Heart left ventricle (tissue), 13 donors: ENCODE measurements at regions not wholly inside any gene's neighbourhood (a gene's known extent, or its start where the extent isn't known, plus 50 kb on each side); places are given as distances from the start of the nearest gene placed in this dataset.

ENCODE experiments used
- POLR2A ChIP-seq, 2 donors: fragments of 450-650 bp; IDR thresholded peaks; one replicate each; pipeline ENCODE4 v1.6.1; 2017; ENCODE audit warnings: antibody characterized with exemption in 2 of 2, mild to moderate bottlenecking in 2 of 2, moderate library complexity in 2 of 2
- TF ChIP-seq, protein P1 (sequence below), 12 donors: fragments of 200-600 bp; sonication (generic) in 4 of 12; IDR thresholded peaks; one replicate each; pipeline versions ENCODE4 v1.5.0 to v1.8.0; 2018 to 2022; ENCODE audit warnings: antibody characterized with exemption in 12 of 12, mild to moderate bottlenecking in 5 of 12
- donor health status: ischemic (EF 13 %, LVEDD 7.1; RV severe dilation, severe dysfunction).
- donor health status: DM: no; HTN: yes; CAD: no.
- donor health status: DM: no; HTN: no; CAD: no.
- donor health status: ischemic (EF 25% LVEDD 6.9; RV normal size, moderate dysfunction).
- donor health status: ischemic (EF 25% LVEDD 5.7; RV mildly dilated, moderate dysfunction).
- donor health status: ischemic (EF 35%, LVEDD 5.7; RV mildly dilated, moderate dysfunction).
- donor health status: nonischemic (EF 11% LVEDD 7.7; RV severe dilation, severe dysfunction).
- donor health status: DM: yes; HTN: yes; CAD: no.
- donor health status: PGD.
- donor health status: ischemic (EF 29% LVEDD 5.4; RV normal size, mild dysfunction).
- donor health status: nonischemic (EF 23%, LVEDD 6.1; RV moderate dilation, normal function).

DNA sequence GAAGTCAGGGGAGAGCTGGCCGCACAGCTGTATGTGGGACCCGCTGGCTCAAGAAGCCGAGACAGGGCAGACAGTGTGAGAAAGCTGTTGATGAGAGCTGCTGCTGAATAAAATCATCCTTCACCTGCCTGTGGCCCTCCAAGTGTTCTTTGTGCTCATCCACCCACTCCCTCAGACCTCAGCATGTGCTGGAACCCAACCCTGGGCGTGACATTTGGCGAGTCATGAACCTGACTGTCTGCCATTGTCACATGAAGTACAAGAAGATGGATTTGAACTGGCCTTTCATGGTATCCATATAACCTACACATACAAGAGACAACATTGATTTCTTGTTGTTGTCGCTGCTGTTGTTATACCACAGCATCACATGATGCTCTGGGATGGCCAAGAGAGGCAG lies 139.7 kb upstream of the PLCXD3 start:
- TF ChIP-seq, protein P1, sequence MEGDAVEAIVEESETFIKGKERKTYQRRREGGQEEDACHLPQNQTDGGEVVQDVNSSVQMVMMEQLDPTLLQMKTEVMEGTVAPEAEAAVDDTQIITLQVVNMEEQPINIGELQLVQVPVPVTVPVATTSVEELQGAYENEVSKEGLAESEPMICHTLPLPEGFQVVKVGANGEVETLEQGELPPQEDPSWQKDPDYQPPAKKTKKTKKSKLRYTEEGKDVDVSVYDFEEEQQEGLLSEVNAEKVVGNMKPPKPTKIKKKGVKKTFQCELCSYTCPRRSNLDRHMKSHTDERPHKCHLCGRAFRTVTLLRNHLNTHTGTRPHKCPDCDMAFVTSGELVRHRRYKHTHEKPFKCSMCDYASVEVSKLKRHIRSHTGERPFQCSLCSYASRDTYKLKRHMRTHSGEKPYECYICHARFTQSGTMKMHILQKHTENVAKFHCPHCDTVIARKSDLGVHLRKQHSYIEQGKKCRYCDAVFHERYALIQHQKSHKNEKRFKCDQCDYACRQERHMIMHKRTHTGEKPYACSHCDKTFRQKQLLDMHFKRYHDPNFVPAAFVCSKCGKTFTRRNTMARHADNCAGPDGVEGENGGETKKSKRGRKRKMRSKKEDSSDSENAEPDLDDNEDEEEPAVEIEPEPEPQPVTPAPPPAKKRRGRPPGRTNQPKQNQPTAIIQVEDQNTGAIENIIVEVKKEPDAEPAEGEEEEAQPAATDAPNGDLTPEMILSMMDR (IDR thresholded peaks at IDR 0.05): no peak
- no peak for TF ChIP-seq POLR2A (IDR thresholded peaks at IDR 0.05)
